HG03439 (cell line): ENCODE measurements at regions not wholly inside any gene's neighbourhood (a gene's known extent, or its start where the extent isn't known, plus 50 kb on each side); places are given as distances from the start of the nearest gene placed in this dataset.
A peak's percentile ranks its signal among the peaks of the same experiment; 100 is the strongest.

Experiments used
- ATAC-seq: cut with Tn5 transposase; IDR thresholded peaks from one replicate; pipeline ENCODE4 v1.9.1; 2021; ENCODE audit warnings: mild to moderate bottlenecking, moderate library complexity; ENCODE audit not compliant: unreplicated experiment

- no peak for ATAC-seq
Observed at GRCh38 chr3:161555320-161555719, 58.7 kb downstream of the OTOL1 start.

DNA sequence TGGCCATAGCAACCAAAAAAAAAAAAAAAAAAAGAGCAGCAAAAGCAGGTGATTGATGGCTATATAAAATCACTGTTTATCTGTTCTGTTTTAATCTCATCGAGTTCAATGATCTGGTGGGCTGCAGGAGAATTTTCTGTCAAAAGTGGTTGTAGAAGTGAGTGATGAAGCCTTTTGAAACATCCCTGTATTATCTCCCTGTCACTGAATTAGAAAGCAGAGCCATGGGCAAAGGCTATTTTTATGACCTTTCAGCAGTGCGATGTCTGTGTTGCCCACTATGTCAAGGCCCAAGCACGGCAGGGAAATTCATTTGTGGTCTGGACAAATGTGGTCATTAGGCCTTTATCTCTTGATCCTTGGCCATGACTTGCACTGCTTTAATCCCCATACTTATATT lies 59.9 kb downstream of the OTOL1 start:
- no peak for ATAC-seq

DNA sequence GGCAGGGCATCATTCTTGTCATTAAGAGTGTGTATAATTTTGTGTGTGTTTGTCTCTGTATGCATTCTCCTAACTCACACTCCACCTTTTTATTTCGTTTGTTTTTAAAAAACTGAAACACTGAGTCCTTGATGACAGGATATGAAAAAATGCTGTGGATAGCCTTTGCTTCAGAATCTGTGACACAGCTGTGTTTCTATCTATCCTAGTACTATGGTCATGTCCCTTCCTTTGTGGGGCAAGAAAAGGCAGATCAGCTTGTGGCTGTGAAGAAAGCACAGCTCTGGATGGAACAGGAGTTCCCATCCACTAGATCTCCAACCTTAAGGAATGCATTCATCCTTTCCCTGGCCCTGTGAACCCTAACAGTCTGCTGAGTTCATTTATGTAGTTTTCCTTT lies 60.3 kb downstream of the OTOL1 start:
- ATAC-seq: no peak

GRCh38 chr3:161557445-161558150 lies 61.0 kb downstream of the OTOL1 start:
- ATAC-seq: no peak

- ATAC-seq: no peak
Observed at GRCh38 chr3:161558236-161558635, 61.6 kb downstream of the OTOL1 start.

DNA sequence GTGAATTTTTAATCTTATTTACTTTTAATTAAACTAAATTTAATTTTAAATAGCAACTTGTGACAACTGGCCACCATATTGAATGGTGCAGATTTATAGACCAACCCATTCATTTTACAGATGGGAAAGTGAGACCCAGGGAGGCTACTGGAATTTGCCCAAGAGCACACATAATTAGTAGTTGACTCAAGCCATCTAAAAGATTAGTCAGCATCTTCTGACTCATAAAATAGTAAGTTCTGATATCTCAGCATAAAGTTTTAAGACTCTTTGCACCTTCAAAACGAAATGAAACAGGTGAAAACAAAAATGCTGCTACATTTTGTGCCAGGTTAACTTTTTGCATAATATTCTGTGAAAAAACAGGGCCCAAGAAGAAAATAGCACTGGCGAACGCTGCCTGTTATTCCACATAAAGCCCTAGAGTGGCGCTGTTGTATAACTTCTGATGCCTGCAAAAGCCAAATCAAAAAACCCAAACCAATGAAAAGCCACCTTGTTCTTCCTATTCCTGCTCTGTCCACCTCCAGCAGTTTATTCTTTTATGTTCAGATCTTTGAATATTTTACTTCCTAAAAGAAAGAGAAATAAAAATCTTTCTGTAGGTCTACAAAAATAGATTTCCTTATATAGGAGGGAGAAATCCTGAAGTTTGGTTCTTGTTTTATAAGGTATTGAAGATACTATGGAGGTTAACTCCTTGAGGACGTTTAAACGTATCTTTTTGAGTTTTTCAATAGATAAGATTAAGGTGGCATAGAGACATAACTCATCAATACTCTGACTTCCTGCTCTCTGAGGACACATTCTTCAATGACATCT lies 62.8 kb downstream of the OTOL1 start:
- ATAC-seq: peak; percentile 67

DNA sequence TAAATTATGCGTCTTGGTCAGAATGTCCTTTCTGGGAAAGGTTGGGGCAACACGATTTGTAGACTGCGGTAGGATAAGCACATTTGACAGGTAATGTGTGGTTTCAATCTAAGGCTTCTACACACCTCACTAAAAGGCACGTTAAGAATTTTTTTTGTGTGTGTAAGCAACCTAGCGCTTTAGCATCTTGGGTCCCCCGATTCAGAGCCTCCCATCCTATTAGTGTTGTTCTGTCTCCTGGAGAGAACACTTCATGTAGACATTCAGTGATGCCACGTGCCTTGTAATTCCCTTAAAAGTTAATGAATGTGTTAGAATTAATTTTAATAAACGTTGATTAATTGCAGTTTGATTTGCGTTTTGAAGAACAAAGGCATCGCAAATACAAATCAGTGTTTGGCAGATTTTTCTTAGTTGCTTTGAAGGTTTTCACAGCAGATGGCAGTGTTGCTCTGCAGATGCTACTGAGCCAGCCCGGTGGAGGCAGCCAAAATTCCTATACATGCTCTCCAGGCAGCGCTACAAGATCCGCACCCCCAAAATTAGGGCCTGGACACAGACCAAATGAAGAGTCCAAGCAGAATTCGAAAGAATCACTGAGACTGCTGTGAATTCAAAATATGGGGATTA lies 63.5 kb downstream of the OTOL1 start:
- ATAC-seq: no peak

- ATAC-seq: no peak
Observed at GRCh38 chr3:161567577-161568361, 71.2 kb downstream of the OTOL1 start.

DNA sequence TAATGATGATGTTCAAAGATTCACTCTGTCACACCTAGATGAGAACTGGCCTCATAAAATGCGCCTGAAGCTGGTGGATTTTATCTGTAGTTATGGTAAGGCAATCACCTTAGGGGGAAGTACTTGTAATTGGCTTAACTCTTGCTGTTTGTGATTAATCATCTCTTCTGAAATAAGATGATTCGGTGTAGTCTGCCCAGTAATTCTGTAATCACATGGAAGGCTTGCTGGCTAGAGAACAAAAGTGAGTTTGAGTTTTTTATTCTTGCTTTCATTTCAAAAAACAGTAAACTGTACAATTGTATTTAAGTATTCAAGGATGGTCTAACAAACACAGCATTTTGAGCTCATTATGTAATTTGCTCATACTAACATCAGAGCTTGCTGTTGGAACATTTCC lies 72.1 kb downstream of the OTOL1 start:
- no peak for ATAC-seq

GRCh38 chr3:161571951-161572350 lies 75.3 kb downstream of the OTOL1 start:
- ATAC-seq: no peak

DNA sequence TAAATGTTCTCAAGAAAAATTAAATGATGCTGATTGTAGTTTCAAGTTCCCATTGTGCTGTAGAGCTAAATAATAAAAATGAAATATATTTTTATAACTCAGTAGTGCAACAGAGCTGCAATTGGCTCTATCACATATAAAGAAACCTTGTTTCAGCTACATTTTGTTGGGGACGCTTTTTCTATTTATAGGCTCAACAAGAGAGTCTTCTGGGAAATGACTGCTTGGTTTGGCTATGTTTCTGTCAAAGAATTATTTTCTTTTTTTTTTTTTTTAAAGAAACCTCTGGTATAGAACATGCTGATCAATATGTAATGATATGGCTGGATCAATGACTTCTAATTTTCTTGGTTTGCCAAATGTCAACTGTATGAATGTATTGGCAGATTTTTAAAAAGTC lies 76.5 kb downstream of the OTOL1 start:
- ATAC-seq: no peak

GRCh38 chr3:161575901-161576300 lies 79.3 kb downstream of the OTOL1 start:
- ATAC-seq: no peak

DNA sequence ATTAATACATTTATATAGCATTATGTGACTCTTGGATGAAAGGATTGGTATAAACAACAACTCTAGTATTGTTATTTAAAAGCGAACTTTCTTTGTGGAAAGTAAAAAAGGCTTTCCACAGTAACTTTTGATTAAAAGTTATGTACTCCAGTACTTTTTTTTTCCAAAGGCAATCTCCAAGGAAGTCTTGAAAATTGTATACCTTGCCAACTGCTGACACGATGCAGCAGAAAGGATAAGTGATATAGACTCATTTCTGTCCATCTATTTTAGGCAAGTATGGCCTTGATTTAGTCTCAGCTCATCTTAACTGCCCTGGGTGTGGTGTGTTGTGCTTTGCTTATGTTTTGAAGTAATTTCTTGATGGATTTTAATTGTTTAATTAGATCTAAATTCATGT lies 79.7 kb downstream of the OTOL1 start:
- no peak for ATAC-seq

GRCh38 chr3:161576714-161577510 lies 80.3 kb downstream of the OTOL1 start:
- ATAC-seq: no peak

- ATAC-seq: no peak
Observed at GRCh38 chr3:161577662-161578061, 81.1 kb downstream of the OTOL1 start.

DNA sequence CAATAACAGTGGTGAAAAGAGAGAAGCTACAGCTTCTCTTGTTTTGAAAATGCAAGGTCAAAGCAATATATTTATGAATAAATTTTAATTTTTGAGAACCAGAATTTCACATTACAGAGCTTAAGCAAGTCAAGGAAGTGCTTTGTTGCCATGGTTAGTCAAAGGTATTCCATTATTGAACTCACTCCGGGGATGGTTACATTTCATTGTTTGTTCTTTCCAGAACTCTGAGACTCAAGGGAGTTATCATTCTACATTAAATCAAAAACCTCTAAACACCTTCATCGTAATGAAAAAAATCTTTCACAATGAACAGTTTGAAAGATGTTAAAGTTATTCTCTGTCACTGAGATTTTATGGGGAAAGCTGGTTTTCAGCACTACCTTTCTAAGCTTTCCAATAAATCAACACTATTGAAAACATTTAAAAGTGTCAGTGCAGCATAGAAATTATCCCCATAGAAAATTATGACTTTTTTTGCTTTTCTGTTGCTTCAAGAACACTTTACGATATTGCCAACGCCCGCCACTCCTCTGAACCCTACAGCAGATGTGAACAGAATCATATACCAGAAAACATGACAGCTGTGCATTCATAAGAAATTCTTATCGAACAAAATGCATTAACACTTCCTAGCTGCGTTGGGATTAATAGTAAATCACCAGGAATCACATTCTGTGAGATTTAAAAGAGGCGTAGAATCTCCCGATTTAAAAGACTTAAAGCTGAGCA lies 83.0 kb downstream of the OTOL1 start:
- no peak for ATAC-seq

DNA sequence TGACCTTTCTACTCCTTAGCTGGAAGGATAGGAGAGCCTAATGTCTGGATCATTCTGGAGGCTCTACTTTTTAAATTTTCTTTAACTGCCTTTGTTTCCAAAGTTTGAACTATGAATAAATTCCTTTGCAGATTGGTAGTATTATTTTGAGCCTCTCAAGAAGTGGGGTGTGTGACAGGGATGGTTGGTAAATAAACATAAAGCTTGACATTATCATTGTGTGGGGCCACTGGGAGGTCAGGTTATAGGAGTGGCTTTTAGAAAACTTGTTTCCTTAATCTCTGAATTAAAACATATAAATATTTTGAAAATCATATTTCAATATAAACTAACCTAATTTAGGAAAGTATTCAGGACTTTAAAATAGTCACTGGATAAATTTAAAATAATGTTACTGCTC lies 89.3 kb downstream of the OTOL1 start:
- no peak for ATAC-seq

- ATAC-seq: no peak
Observed at GRCh38 chr3:161586556-161587235, 90.1 kb downstream of the OTOL1 start.

DNA sequence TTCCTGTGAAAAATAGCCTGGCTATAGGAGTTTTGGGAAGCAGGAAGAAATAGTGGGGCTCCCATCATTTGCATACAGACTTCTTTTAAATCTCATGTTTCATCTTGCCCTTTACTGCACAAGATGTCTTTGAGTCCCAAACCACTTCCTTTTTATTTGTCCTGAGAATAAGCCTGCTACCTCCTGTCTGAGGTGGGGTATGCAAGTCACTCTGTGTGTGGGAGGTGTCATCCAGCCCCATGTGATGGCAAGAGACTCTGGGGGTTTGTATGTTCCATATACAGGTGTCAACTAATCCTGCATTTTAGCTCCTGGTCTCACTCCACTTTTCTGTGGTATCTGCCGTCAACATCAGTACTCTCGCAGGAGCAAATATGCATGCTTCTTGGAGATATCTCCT lies 102.0 kb downstream of the OTOL1 start:
- no peak for ATAC-seq
